ENCODE measurements at regions not wholly inside any gene's neighbourhood (a gene's known extent, or its start where the extent isn't known, plus 50 kb on each side); places are given as distances from the start of the nearest gene placed in this dataset.

DNA sequence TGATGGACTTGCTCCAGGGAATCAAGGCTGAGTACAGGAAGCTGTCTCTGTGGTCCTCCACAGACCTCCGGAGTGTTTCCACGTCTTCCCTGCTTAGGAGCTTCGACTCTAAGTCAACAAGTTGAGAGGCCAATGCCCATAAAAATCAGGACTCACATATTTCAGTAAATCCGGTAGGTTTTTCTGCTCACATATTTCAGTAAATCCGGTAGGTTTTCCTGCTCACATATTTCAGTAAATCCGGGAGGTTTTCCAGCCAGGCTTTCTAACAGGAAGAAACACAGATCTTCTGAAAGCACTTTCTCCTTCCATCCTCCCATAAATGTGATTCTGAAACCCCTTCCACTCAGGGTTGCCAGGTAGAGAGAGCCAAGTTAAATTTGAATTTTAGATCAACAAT is 340.1 kb upstream of the SHH start:
- Histone ChIP-seq H3K36me3 (ENCODE audit: control insufficient read depth in 2 of 2, extremely low read depth in 1 of 2, insufficient read depth in 2 of 2, low read length in 2 of 2) (no peaks in the 10 kb centered on the region), H3K9me3 (replicated peaks; ENCODE audit: control insufficient read depth, insufficient read depth, low read length) (peaks cover 1% of the 10 kb centered on the region), H2AFZ (ENCODE audit: low read depth, low read length) (no peak overlapping the region), H3K4me2 (ENCODE audit: insufficient read depth, low read length) (no peak overlapping the region), H3K27ac (ENCODE audit: insufficient read depth, low read depth, low read length) (no peak overlapping the region), H3K9me1 (replicated peaks; ENCODE audit: control insufficient read depth, extremely low read depth, insufficient read depth, low read length) (no peaks in the 10 kb centered on the region), H3K79me2 (ENCODE audit: control insufficient read depth, insufficient read depth, low read length) (no peaks in the 10 kb centered on the region), H4K20me1 (replicated peaks; ENCODE audit: control insufficient read depth, extremely low read depth, insufficient read depth, low read length) (no peaks in the 10 kb centered on the region), H3K4me3 (replicated peaks in 1 of 3; ENCODE audit: insufficient read depth in 1 of 3, low read depth in 1 of 3, low read length in 3 of 3) (no peak overlapping the region), H3K27me3 (ENCODE audit: control insufficient read depth in 2 of 2, insufficient read depth in 2 of 2, low read length in 2 of 2) (no peaks in the 10 kb centered on the region), H3K9ac (replicated peaks; ENCODE audit: extremely low read depth, insufficient read depth, low read length) (no peak overlapping the region), H3K4me1 (ENCODE audit: control insufficient read depth, extremely low read depth, insufficient read depth, low read length) (no peaks in the 10 kb centered on the region)
- ChIA-PET POLR2A (no interaction called here), CTCF (no interaction called here)
- dilution Hi-C loops (cut with MboI; ENCODE audit: extremely low pct_ligation_motif_present, low sequenced_read_pairs) (no loop called here), intact Hi-C loops (cut with micrococcal nuclease) (no loop called here)
- BruUV-seq (replicated peaks) = no TSS peak
- DNase-seq (ENCODE audit: low read depth, low spot score) = no peak
- no peak for TF ChIP-seq FOS (IDR thresholded peaks at IDR 0.05; ENCODE audit: borderline replicate concordance, insufficient read depth, low read length)
- TF ChIP-seq JUN (IDR thresholded peaks at IDR 0.05; ENCODE audit: borderline replicate concordance, insufficient read depth, insufficient read length, low read depth) = no peak
- TF ChIP-seq MYC (IDR thresholded peaks at IDR 0.05; ENCODE audit: low read depth, low read length) = no peak
- TF ChIP-seq, protein P1, sequence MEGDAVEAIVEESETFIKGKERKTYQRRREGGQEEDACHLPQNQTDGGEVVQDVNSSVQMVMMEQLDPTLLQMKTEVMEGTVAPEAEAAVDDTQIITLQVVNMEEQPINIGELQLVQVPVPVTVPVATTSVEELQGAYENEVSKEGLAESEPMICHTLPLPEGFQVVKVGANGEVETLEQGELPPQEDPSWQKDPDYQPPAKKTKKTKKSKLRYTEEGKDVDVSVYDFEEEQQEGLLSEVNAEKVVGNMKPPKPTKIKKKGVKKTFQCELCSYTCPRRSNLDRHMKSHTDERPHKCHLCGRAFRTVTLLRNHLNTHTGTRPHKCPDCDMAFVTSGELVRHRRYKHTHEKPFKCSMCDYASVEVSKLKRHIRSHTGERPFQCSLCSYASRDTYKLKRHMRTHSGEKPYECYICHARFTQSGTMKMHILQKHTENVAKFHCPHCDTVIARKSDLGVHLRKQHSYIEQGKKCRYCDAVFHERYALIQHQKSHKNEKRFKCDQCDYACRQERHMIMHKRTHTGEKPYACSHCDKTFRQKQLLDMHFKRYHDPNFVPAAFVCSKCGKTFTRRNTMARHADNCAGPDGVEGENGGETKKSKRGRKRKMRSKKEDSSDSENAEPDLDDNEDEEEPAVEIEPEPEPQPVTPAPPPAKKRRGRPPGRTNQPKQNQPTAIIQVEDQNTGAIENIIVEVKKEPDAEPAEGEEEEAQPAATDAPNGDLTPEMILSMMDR (IDR thresholded peaks at IDR 0.05; ENCODE audit: extremely low read depth in 1 of 2, insufficient read depth in 1 of 2, low read depth in 1 of 2, low read length in 2 of 2) = no peak
- TF ChIP-seq EZH2 (IDR thresholded peaks at IDR 0.05; ENCODE audit: borderline replicate concordance, low read depth, low read length, severe bottlenecking) = no peak
- TF ChIP-seq, protein P2, sequence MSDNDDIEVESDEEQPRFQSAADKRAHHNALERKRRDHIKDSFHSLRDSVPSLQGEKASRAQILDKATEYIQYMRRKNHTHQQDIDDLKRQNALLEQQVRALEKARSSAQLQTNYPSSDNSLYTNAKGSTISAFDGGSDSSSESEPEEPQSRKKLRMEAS (IDR thresholded peaks at IDR 0.05; ENCODE audit: insufficient read depth, insufficient read length) = no peak
- no peak for TF ChIP-seq GATA2 (IDR thresholded peaks at IDR 0.05; ENCODE audit: insufficient read depth, insufficient read length, low read depth, low read length)
- TF ChIP-seq POLR2AphosphoS5 (IDR thresholded peaks at IDR 0.05; ENCODE audit: insufficient read depth, low read depth, low read length) = no peak
- TF ChIP-seq POLR2A (IDR thresholded peaks at IDR 0.05; ENCODE audit: low read depth, low read length) = no peak
- FAIRE-seq = no peak
